Panc1 (cell line): ENCODE measurements at regions not wholly inside any gene's neighbourhood (a gene's known extent, or its start where the extent isn't known, plus 50 kb on each side); places are given as distances from the start of the nearest gene placed in this dataset.

ENCODE experiments used
- ATAC-seq: fragments of 200-7000 bp; cut with Tn5 transposase; 2 replicates; pipeline ENCODE4 v1.9.1; 2020; ENCODE audit warnings: mild to moderate bottlenecking, moderate library complexity
- BruUV-seq: library from RNA; stranded (reverse); fragments of 400-500 nt; replicated peaks from 2 replicates; lab custom pipeline; 2021; lab: Mats Ljungman, UMichigan
- CTCF ChIA-PET: fragments of 300-600 bp; sonication (Branson Sonifier 250); formaldehyde crosslinking; loops from one replicate; lab custom pipeline; 2022; ENCODE audit warnings: antibody characterized with exemption; lab: Charles Lee
- POLR2A ChIA-PET: fragments of 300-600 bp; sonication (Branson Sonifier 250); formaldehyde crosslinking; loops from one replicate; lab custom pipeline; 2022; ENCODE audit warnings: antibody characterized with exemption; lab: Charles Lee
- DNase-seq: peaks from one replicate; pipeline ENCODE4 v3.0.0-alpha.2; 2010; ENCODE audit warnings: low read depth, low spot score
- H3K27ac ChIP-seq: 2 replicates; pipeline ENCODE4 v1.5.1; 2011; ENCODE audit warnings: mild to moderate bottlenecking, low read length, inconsistent platforms
- H3K27me3 ChIP-seq: fragments of 200-500 bp; sonication (Bioruptor generic); 2 replicates; pipeline ENCODE4 v1.6.0; 2014; ENCODE audit warnings: low read length, inconsistent platforms; ENCODE audit not compliant: control insufficient read depth, insufficient read depth
- H3K36me3 ChIP-seq: fragments of 200-500 bp; sonication (Bioruptor generic); 2 replicates; pipeline ENCODE4 v1.5.1; 2014; ENCODE audit warnings: inconsistent platforms, mild to moderate bottlenecking, low read length, moderate library complexity; ENCODE audit not compliant: control insufficient read depth, insufficient read depth
- H3K4me1 ChIP-seq: 2 replicates; pipeline ENCODE4 v1.5.1; 2011; ENCODE audit warnings: inconsistent platforms, mild to moderate bottlenecking, low read length, moderate library complexity; ENCODE audit not compliant: control insufficient read depth, insufficient read depth
- H3K4me3 ChIP-seq, 2 experiments: 2 replicates each; pipeline ENCODE4 v1.5.1; 2011 to 2012; ENCODE audit warnings: low read depth in 2 of 2, low read length in 2 of 2, mild to moderate bottlenecking in 2 of 2, inconsistent platforms in 1 of 2, moderate library complexity in 1 of 2
- H3K9me3 ChIP-seq: fragments of 200-500 bp; sonication (Bioruptor generic); 2 replicates; pipeline ENCODE4 v1.5.1; 2014; ENCODE audit warnings: low read depth, mild to moderate bottlenecking, inconsistent platforms, low read length, moderate library complexity; ENCODE audit not compliant: control insufficient read depth, insufficient read depth
- CTCF ChIP-seq: fragments of 450-650 bp; IDR thresholded peaks from 2 replicates; pipeline ENCODE4 v1.5.1; 2017; ENCODE audit warnings: mild to moderate bottlenecking
- POLR2AphosphoS5 ChIP-seq: IDR thresholded peaks from 2 replicates; pipeline ENCODE4 v1.6.1; 2012; ENCODE audit warnings: mild to moderate bottlenecking, low read depth, low read length, moderate library complexity
- REST ChIP-seq, 2 experiments: IDR thresholded peaks; 2 replicates each; pipeline ENCODE4 v1.6.1; 2011 to 2012; ENCODE audit warnings: low read depth in 2 of 2, control low read depth in 1 of 2, low read length in 1 of 2, mild to moderate bottlenecking in 1 of 2, moderate library complexity in 1 of 2; ENCODE audit not compliant: insufficient read depth in 1 of 2
- SIN3A ChIP-seq: IDR thresholded peaks from 2 replicates; pipeline ENCODE4 v1.6.1; 2012; ENCODE audit warnings: low read depth, mild to moderate bottlenecking, low read length, moderate library complexity, borderline replicate concordance; ENCODE audit not compliant: insufficient read depth
- TCF7L2 ChIP-seq: IDR thresholded peaks from 2 replicates; pipeline ENCODE4 v1.6.1; 2011; ENCODE audit warnings: mild to moderate bottlenecking, low read depth, low read length, inconsistent platforms
- in situ Hi-C: cut with HindIII; loops from 2 replicates; pipeline ENCODE4 v1.10.0; 2016; ENCODE audit warnings: low sequenced_read_pairs, low pct_unique_long_range_greater_than_20kb
- intact Hi-C: fragments of 100-400 bp; cut with micrococcal nuclease; formaldehyde crosslinking; loops from one replicate; pipeline ENCODE4 v1.10.0; 2022; ENCODE audit not compliant: unreplicated experiment

- CTCF ChIA-PET: no interaction called here
- in situ Hi-C loops: no loop called here
- intact Hi-C loops: no loop called here
Observed at GRCh38 chr5:152990217-152990616, 500.3 kb upstream of the GRIA1 start.

GRCh38 chr5:152990649-152991048 is 499.8 kb upstream of the GRIA1 start:
- H3K4me3 ChIP-seq: no peak overlapping the region
- ATAC-seq (no peak), DNase-seq (no peak)
- no peaks in the 10 kb centered on the region for H3K9me3 ChIP-seq
- no peak overlapping the region for H3K27ac ChIP-seq
- no peaks in the 10 kb centered on the region for H3K27me3 ChIP-seq
- in situ Hi-C loops: no loop called here
- no TSS peak for BruUV-seq
- ChIA-PET CTCF (no interaction called here), POLR2A (no interaction called here)
- H3K4me1 ChIP-seq: no peaks in the 10 kb centered on the region; the same call in 1 of the 2 replicates
- intact Hi-C loops: no loop called here
- H3K36me3 ChIP-seq: no peaks in the 10 kb centered on the region
- TF ChIP-seq TCF7L2 (no peak), CTCF (no peak), POLR2AphosphoS5 (no peak), SIN3A (no peak), REST (IDR thresholded peaks at IDR 0.05; ENCODE audit: insufficient read depth in 1 of 2, low read depth in 2 of 2, low read length in 1 of 2) (no peak)

More at GRCh38 chr5:152990217-152990616, 500.3 kb upstream of the GRIA1 start:
- TF ChIP-seq POLR2AphosphoS5 (no peak), TCF7L2 (no peak), SIN3A (no peak), REST (IDR thresholded peaks at IDR 0.05; ENCODE audit: insufficient read depth in 1 of 2, low read depth in 2 of 2, low read length in 1 of 2) (no peak), CTCF (no peak)
- DNase-seq: no peak
- BruUV-seq: no TSS peak
- no peaks in the 10 kb centered on the region for H3K9me3 ChIP-seq
- H3K36me3 ChIP-seq: no peaks in the 10 kb centered on the region
- no peaks in the 10 kb centered on the region for H3K27me3 ChIP-seq
- POLR2A ChIA-PET: no interaction called here
- H3K4me3 ChIP-seq: no peak overlapping the region
- ATAC-seq: no peak
- H3K27ac ChIP-seq: no peak overlapping the region
- no peaks in the 10 kb centered on the region; the same call in 1 of the 2 replicates for H3K4me1 ChIP-seq
